Astrocyte (in vitro differentiated cells and primary cell): ENCODE measurements at regions not wholly inside any gene's neighbourhood (a gene's known extent, or its start where the extent isn't known, plus 50 kb on each side); places are given as distances from the start of the nearest gene placed in this dataset.

Source experiments
- CTCF ChIP-seq: IDR thresholded peaks from 2 replicates; pipeline ENCODE4 v1.5.1; 2011; ENCODE audit warnings: low read depth, mild to moderate bottlenecking, inconsistent platforms, low read length, moderate library complexity; ENCODE audit not compliant: insufficient read depth
- EZH2 ChIP-seq: IDR thresholded peaks from 2 replicates; pipeline ENCODE4 v1.6.1; 2012; ENCODE audit warnings: mild to moderate bottlenecking, low read length, inconsistent platforms; ENCODE audit not compliant: insufficient read depth

GRCh38 chr12:4153343-4153892 lies 120.1 kb upstream of the CCND2 start:
- no peak for TF ChIP-seq CTCF
- no peak for TF ChIP-seq EZH2
